Central memory CD8-positive, alpha-beta T cell (primary cell): ENCODE measurements at regions not wholly inside any gene's neighbourhood (a gene's known extent, or its start where the extent isn't known, plus 50 kb on each side); places are given as distances from the start of the nearest gene placed in this dataset.
"Not testable (repeated sequence)": the region's sequence is repeated elsewhere in the genome, so short reads cannot be mapped to it uniquely, and the experiment has no call there.

ENCODE experiments used
- ATAC-seq: fragments of 150-1000 bp; cut with Tn5 transposase; replicated peaks from 2 replicates; pipeline ENCODE4 v1.10.0; 2022; ENCODE audit warnings: mild to moderate bottlenecking, moderate FRiP score, moderate number of reproducible peaks; ENCODE audit not compliant: poor library complexity, severe bottlenecking; ENCODE audit errors: extremely low read depth
- DNase-seq, 2 donors: peaks; one replicate each; pipeline ENCODE4 v3.0.0; 2021; ENCODE audit warnings: low spot score in 2 of 2
- H3K27ac Mint-ChIP-seq: one replicate; pipeline ENCODE4 v1.8.0; 2022; ENCODE audit warnings: low read depth, mild to moderate bottlenecking, moderate library complexity, mixed read lengths
- H3K27me3 Mint-ChIP-seq: one replicate; pipeline ENCODE4 v1.8.0; 2022; ENCODE audit warnings: mixed read lengths
- H3K36me3 Mint-ChIP-seq: one replicate; pipeline ENCODE4 v1.8.0; 2022; ENCODE audit warnings: mild to moderate bottlenecking, moderate library complexity, mixed read lengths; ENCODE audit not compliant: insufficient read depth
- H3K4me1 Mint-ChIP-seq: one replicate; pipeline ENCODE4 v1.8.0; 2022; ENCODE audit warnings: mixed read lengths
- H3K4me3 Mint-ChIP-seq: one replicate; pipeline ENCODE4 v1.8.0; 2022; ENCODE audit warnings: mild to moderate bottlenecking, moderate library complexity, mixed read lengths
- H3K9me3 Mint-ChIP-seq: one replicate; pipeline ENCODE4 v1.8.0; 2022; ENCODE audit warnings: mixed read lengths

DNA sequence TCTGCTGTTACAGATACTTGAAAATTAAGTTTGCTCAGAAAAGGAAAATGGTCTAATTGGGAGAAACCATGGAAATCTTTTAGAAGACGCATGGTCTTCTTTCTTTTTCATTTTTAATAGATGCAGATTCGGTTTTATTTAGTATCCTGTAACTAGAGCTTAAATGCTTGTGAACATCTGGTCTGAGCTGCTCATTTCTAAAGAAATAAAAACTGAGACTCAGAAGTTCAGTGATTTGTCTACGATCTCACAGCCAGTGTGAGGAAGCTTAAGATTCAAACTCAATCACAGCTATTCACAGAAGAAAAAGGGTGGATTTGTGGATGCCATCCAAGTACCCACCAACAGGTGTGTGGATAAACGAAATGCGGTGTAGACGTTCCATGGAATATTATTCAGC, 80.0 kb upstream of the TIAM1 start:
- Mint-ChIP-seq H3K4me1 (no peaks in the 10 kb centered on the region), H3K4me3 (no peak overlapping the region)

DNA sequence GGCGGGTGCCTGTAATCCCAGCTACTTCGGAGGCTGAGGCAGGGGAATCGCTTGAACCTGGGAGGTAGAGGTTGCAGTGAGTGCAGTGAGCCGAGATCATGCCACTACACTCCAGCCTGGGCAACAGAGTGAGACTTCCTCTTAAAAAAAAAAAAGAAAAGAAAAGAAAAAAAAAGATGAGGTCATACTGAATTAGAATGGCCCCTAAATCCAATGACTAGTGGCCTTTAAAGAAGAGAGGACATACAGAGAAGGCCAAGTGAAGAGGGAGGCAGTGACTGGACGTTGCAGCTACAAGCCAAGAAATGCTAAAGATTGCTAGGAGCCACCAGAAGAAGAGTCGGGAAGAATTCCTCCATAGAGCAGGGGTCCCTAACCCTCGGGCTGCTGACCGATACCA, 76.9 kb upstream of the TIAM1 start:
- Mint-ChIP-seq H3K4me1 (no peaks in the 10 kb centered on the region), H3K4me3 (no peak overlapping the region), H3K27me3 (no peaks in the 10 kb centered on the region), H3K9me3 (no peaks in the 10 kb centered on the region), H3K27ac (no peak overlapping the region), H3K36me3 (no peaks in the 10 kb centered on the region)
- ATAC-seq (no peak), DNase-seq (no peak)

More for the DNA sequence above, 80.0 kb upstream of the TIAM1 start:
- Mint-ChIP-seq H3K36me3 (no peaks in the 10 kb centered on the region), H3K27me3 (no peaks in the 10 kb centered on the region), H3K27ac (no peak overlapping the region), H3K9me3 (no peaks in the 10 kb centered on the region)
- no peak for ATAC-seq
- no peak for DNase-seq

DNA sequence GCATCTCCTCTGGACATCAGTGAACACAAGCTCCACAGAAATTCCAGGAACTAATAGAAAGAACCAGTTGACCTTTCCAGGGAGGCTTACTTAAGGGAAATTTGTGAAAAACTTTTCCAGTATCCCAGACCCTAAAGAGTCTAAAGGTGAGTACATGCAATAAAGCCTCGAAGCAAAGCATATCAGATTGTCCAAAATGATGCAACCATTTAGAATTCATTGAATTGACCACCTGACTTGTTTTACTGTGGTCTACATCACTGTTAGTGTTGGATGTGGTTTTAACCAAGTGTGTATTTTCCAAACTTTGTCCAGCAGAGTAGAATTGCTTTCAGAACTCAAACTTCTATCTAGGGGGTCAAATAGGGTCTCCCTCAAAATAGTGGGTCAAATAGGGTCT, 76.3 kb upstream of the TIAM1 start:
- Mint-ChIP-seq H3K27ac (no peak overlapping the region), H3K9me3 (no peaks in the 10 kb centered on the region), H3K4me1 (no peaks in the 10 kb centered on the region), H3K27me3 (no peaks in the 10 kb centered on the region), H3K4me3 (no peak overlapping the region), H3K36me3 (no peaks in the 10 kb centered on the region)
- DNase-seq (no peak), ATAC-seq (no peak)

DNA sequence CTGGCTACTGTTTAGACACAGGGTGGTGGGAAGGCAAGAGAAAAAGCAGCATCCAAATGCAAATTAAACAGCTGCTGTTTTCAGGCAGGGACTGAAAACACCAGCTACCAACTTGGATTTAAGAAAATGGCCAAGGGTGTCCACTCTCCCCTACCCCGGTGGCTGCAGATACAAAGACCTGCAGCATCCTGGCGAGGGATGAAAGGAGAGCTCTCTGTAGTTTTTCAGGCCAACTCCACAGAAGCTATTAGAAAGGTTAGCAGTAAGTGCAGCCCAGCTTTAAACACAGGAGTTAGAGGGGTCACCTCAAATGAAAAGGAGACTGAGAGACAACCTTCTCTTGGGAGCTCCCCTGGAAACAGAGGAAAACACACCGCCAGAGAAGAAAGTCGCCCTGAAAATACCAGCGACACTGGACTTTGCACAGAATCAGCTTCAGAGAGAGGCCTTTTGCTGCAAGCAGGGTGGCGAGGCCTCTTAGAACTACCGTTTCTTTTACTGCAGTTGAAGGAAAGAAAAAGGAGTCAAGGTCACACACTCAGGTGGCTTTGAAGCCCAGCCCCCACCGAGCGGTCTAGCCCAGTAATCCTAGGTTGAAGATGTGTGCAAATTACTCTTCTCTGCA, 74.4 kb upstream of the TIAM1 start:
- DNase-seq: no peak
- ATAC-seq: no peak
- no peaks in the 10 kb centered on the region for H3K4me1 Mint-ChIP-seq
- no peaks in the 10 kb centered on the region for H3K27me3 Mint-ChIP-seq
- no peak overlapping the region for H3K4me3 Mint-ChIP-seq
- no peak overlapping the region for H3K27ac Mint-ChIP-seq
- H3K9me3 Mint-ChIP-seq: no peaks in the 10 kb centered on the region
- H3K36me3 Mint-ChIP-seq: no peaks in the 10 kb centered on the region

DNA sequence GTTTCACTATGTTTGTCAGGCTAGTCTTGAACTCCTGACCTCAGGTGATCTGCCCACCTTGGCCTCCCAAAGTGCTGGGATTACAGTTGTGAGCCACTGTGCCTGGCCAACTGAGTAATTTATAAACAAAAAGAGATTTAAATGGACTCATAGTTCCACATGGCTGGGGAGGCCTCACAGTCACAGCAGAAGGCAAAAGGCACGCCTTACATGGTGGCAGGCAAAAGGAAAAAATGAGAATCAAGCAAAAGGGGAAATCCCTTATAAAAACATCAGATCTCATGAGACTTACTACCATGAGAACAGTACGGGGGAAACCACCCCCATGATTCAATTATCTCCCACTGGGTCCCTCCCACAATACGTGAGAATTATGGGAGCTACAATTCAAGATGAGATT, 73.2 kb upstream of the TIAM1 start:
- H3K9me3 Mint-ChIP-seq, H3K4me3 Mint-ChIP-seq, ATAC-seq, H3K4me1 Mint-ChIP-seq, H3K36me3 Mint-ChIP-seq, H3K27me3 Mint-ChIP-seq, H3K27ac Mint-ChIP-seq, DNase-seq: not testable (repeated sequence)

DNA sequence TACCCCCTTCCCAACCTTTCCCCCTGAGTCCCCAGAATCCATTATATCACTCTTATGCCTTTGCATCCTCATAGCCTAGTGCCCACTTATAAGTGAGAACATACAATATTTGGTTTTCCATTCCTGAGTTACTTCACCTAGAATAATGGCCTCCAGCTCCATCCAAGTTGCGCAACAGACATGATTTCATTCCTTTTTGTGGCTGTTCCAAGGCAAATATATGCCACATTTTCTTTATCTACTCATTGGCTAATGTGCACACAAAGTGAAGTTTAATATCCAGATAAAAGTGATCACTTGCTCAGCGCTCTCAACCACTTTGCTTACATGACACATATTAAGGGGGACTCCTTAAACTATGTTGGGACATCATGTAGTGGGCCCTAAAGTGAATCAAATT, 72.4 kb upstream of the TIAM1 start:
- H3K27ac Mint-ChIP-seq: no peak overlapping the region
- no peaks in the 10 kb centered on the region for H3K27me3 Mint-ChIP-seq
- no peaks in the 10 kb centered on the region for H3K9me3 Mint-ChIP-seq
- ATAC-seq (no peak), DNase-seq (no peak)
- no peak overlapping the region for H3K4me3 Mint-ChIP-seq
- no peaks in the 10 kb centered on the region for H3K4me1 Mint-ChIP-seq
- H3K36me3 Mint-ChIP-seq: no peaks in the 10 kb centered on the region

DNA sequence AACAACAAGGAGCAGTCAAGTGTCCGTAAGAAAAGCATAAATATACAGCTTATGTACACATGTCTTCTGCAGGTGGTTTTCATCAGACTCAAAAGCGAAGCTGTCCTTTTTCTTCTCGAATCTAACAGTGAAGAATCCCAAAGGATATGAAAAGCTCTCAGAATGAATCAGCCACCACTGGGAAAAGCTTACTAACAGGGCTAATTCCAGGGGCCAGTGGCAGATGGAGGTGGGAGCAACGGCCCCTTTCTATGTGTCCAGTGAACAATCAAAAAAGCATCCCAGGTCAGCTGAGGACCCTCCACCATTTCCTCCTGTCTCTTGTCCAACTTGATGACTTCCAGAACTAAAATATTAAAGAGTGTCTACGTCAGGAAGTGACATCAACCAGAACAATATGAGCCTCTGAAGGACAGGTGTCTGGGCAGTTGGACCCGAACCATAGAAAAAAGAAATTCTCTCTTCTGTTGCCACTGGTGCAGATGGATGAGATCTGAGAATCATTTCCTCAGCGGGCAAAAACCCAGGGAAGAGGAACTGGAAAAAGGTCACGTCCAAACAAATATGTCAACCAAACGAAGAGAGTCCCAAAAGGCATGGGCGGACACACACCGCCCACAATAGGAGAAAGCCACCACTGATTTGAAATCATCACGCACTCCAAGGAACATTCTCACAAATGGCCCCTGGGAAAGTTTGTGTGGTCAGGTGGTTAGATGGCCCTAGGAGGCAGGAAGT, 70.4 kb upstream of the TIAM1 start:
- Mint-ChIP-seq H3K4me1 (no peaks in the 10 kb centered on the region), H3K9me3 (no peaks in the 10 kb centered on the region), H3K4me3 (no peak overlapping the region), H3K27ac (no peak overlapping the region), H3K36me3 (no peaks in the 10 kb centered on the region), H3K27me3 (no peaks in the 10 kb centered on the region)
- DNase-seq (no peak), ATAC-seq (no peak)

DNA sequence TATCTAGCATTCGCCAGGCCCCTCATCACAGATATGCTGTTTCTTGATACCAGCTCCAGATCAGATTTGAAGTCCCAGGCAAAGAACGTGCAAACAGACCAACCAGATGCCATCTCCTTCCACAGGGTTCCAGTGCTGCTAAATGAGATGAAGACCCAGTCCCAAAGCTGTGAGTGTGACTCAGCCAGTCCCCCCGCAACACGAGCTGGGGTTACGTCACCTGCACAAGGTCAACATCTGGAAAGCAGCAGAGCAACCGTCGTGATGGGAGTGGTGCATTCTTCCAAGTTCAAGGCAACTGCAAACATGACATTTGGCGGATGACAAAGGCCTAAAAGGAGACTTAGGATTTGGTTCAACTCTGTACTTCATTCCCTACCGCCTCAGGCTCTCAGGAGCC, 69.6 kb upstream of the TIAM1 start:
- no peak overlapping the region for H3K4me3 Mint-ChIP-seq
- no peak overlapping the region for H3K27ac Mint-ChIP-seq
- no peaks in the 10 kb centered on the region for H3K27me3 Mint-ChIP-seq
- no peaks in the 10 kb centered on the region for H3K36me3 Mint-ChIP-seq
- DNase-seq: no peak
- no peak for ATAC-seq
- no peaks in the 10 kb centered on the region for H3K9me3 Mint-ChIP-seq
- no peaks in the 10 kb centered on the region for H3K4me1 Mint-ChIP-seq

DNA sequence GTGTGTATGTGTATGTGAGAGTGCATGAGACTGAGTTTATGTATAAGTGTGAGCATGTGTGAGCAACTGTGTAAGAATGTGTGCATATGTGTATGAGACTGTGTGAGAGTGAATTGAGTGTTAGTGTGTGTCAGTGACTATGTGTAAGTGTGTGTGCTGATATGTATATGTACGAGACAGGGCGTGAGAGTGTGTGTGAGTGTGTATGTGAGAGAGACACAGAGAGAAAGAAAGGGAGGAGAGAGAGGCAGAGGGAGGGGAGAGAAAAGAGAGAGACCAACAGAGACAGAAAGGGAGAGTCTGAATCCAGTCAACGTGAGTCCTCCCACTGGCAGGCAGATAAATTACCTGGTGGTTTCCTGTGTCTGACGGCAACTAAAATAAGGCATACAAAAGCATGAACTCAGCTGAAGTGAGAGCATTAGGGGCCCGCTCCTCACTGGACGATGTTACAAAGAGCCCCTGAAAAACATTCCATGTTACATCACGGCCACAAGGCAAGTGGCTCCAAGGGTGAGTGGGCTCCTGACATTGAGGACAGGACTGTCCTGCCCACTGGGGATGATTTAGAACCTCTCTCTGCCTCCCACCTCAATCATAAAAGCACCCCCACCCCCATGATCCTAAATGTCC, 66.6 kb upstream of the TIAM1 start:
- no peak for ATAC-seq
- no peaks in the 10 kb centered on the region for H3K36me3 Mint-ChIP-seq
- no peak overlapping the region for H3K27ac Mint-ChIP-seq
- DNase-seq: no peak
- no peaks in the 10 kb centered on the region for H3K4me1 Mint-ChIP-seq
- H3K9me3 Mint-ChIP-seq: no peaks in the 10 kb centered on the region
- no peak overlapping the region for H3K4me3 Mint-ChIP-seq
- H3K27me3 Mint-ChIP-seq: no peaks in the 10 kb centered on the region

DNA sequence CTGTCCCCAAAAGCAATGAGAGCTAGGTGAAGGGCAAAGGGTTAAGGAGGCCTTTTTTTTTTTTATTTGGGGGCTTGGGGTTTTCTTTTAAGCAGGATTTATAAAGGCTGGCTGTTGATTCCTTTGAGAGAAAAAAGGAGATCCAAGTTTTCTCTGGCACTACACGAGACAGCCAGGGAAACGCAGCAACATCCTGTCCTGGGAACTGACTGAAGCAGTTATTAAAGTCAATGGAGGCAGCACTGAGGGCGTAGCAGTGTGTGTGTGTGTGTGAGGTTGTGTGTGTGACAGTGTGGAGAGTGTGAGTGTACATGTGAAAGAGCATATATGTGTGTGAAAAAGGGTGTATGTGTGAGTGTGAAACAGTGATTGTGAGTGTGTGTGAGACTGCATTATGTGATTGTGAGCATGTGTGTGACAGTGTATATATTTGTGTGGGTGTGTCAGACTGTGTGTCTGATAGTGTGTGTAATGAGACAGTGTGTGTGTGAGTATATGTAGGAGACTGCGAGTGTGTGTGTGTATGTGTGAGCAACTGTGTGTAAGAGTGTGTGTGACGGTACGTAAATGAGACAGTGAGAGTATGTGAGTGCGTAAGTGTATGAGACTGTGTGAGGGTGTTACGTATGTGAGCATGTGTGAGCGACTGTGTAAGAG, 65.9 kb upstream of the TIAM1 start:
- DNase-seq (no peak), ATAC-seq (no peak)
- H3K27me3 Mint-ChIP-seq: no peaks in the 10 kb centered on the region
- H3K4me3 Mint-ChIP-seq: no peak overlapping the region
- H3K4me1 Mint-ChIP-seq: no peaks in the 10 kb centered on the region
- H3K36me3 Mint-ChIP-seq: no peaks in the 10 kb centered on the region
- no peaks in the 10 kb centered on the region for H3K9me3 Mint-ChIP-seq
- no peak overlapping the region for H3K27ac Mint-ChIP-seq

DNA sequence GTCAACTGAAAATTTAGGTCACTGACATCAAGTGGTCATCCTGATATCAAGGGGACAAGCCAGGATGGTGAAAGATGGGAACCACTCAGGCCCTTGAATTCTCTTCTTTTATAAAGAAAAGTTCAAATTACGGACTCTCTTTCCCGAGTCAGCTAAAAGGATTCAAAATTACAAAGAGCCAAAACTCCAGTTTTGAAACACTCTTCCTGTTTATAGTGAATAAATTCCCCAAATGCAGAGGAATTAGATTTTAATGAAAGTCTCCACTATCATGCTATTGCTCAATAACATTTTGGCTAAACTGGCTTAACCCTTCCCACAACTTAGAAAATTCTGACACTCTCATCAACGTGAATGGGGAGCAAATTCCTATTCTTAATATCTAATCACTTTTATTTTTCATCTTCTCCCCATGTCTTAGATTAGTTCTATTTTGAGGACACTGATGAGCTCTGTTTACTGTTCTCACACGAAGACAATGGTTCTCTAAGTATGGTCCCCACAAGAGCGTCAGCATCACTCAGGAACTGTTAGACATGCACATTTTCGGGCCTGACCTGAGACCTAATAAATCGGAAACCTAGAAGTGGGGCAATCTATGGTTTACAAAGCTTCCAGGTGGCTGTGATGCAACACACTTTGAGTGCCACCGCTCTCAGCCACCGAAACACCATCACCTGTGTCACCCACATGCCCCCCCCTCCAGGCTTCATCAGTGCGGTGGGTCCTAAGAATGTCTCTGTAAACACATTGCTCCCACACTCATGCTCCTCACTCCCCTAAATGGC, 64.4 kb upstream of the TIAM1 start:
- H3K4me1 Mint-ChIP-seq: no peaks in the 10 kb centered on the region
- H3K27me3 Mint-ChIP-seq: no peaks in the 10 kb centered on the region
- ATAC-seq: no peak
- H3K36me3 Mint-ChIP-seq: no peaks in the 10 kb centered on the region
- no peaks in the 10 kb centered on the region for H3K9me3 Mint-ChIP-seq
- no peak for DNase-seq
- H3K4me3 Mint-ChIP-seq: no peak overlapping the region
- no peak overlapping the region for H3K27ac Mint-ChIP-seq

DNA sequence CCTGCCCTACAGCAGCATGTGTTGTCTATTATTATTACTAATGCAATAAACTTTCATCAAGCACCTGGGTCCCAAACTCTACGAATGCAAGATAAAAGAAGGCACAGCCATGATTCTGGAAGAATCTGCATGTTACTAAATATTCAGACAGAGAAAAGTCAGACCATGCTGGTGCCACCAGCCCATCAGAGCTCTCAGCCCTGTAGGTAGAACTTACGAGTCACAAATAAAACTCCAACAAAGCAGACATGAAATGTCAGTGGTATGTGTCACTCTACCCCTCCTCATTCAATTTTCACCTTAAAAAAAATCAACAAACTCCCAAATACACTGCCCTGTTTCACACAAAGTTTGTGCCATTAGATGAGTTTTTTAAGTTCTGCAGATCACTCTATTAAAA, 62.4 kb upstream of the TIAM1 start:
- no peak overlapping the region for H3K27ac Mint-ChIP-seq
- H3K27me3 Mint-ChIP-seq: no peaks in the 10 kb centered on the region
- no peaks in the 10 kb centered on the region for H3K4me1 Mint-ChIP-seq
- peaks cover 2% of the 10 kb centered on the region for H3K36me3 Mint-ChIP-seq
- ATAC-seq (no peak), DNase-seq (no peak)
- no peaks in the 10 kb centered on the region for H3K9me3 Mint-ChIP-seq
- H3K4me3 Mint-ChIP-seq: no peak overlapping the region
